ENCODE measurements at regions not wholly inside any gene's neighbourhood (a gene's known extent, or its start where the extent isn't known, plus 50 kb on each side); places are given as distances from the start of the nearest gene placed in this dataset.
"Not testable (repeated sequence)": the region's sequence is repeated elsewhere in the genome, so short reads cannot be mapped to it uniquely, and the experiment has no call there.

- DNase-seq: no peak
These were observed 96.0 kb upstream of the CCDC80 start for GRCh38 chr3:112736805-112737566.

GRCh38 chr3:112736386-112736785, 95.4 kb upstream of the CCDC80 start:
- DNase-seq: no peak

- no peak for DNase-seq
These were observed 95.0 kb upstream of the CCDC80 start for GRCh38 chr3:112735926-112736325.

- peak; percentile 36 to 75 for DNase-seq
These were observed 93.9 kb upstream of the CCDC80 start for GRCh38 chr3:112734736-112735350.

- no peak for DNase-seq
These were observed 93.2 kb upstream of the CCDC80 start for GRCh38 chr3:112734171-112734570.

GRCh38 chr3:112730210-112730609, 89.3 kb upstream of the CCDC80 start:
- no peak for DNase-seq

- no peak for DNase-seq
These were observed 80.3 kb upstream of the CCDC80 start for GRCh38 chr3:112721231-112721630.

- no peak for DNase-seq
These were observed 78.0 kb upstream of the CCDC80 start for GRCh38 chr3:112718967-112719366.

GRCh38 chr3:112718516-112718915, 77.6 kb upstream of the CCDC80 start:
- no peak for DNase-seq

GRCh38 chr3:112709911-112710310, 69.0 kb upstream of the CCDC80 start:
- DNase-seq: no peak

- DNase-seq: no peak
These were observed 58.6 kb upstream of the CCDC80 start for GRCh38 chr3:112699436-112699978.

GRCh38 chr3:112698442-112698841, 57.5 kb upstream of the CCDC80 start:
- not testable (repeated sequence) for DNase-seq

- not testable (repeated sequence) for DNase-seq
These were observed 55.3 kb upstream of the CCDC80 start for GRCh38 chr3:112696244-112696643.

- not testable (repeated sequence) for DNase-seq
These were observed 54.6 kb upstream of the CCDC80 start for GRCh38 chr3:112695377-112696108.

- not testable (repeated sequence) for DNase-seq
These were observed 54.0 kb upstream of the CCDC80 start for GRCh38 chr3:112694906-112695305.

GRCh38 chr3:112693186-112693585, 52.2 kb upstream of the CCDC80 start:
- DNase-seq: no peak

All from NCI-H526 (cell line).